HG03521 (cell line): ENCODE measurements at regions not wholly inside any gene's neighbourhood (a gene's known extent, or its start where the extent isn't known, plus 50 kb on each side); places are given as distances from the start of the nearest gene placed in this dataset.

Source experiments
- ATAC-seq: cut with Tn5 transposase; IDR thresholded peaks from one replicate; pipeline ENCODE4 v1.9.1; 2021; ENCODE audit warnings: mild to moderate bottlenecking, moderate library complexity; ENCODE audit not compliant: unreplicated experiment

- ATAC-seq = no peak
These were observed 54.5 kb downstream of the ADRA2A start for GRCh38 chr10:111131168-111131799.

- ATAC-seq = no peak
These were observed 60.2 kb downstream of the ADRA2A start for GRCh38 chr10:111137007-111137406.

- ATAC-seq = no peak
These were observed 60.8 kb downstream of the ADRA2A start for GRCh38 chr10:111137587-111137986.

- no peak for ATAC-seq
These were observed 61.7 kb downstream of the ADRA2A start for GRCh38 chr10:111138544-111138943.

GRCh38 chr10:111139567-111139966 lies 62.7 kb downstream of the ADRA2A start:
- ATAC-seq = no peak

GRCh38 chr10:111142092-111142768 lies 65.4 kb downstream of the ADRA2A start:
- ATAC-seq = no peak

- ATAC-seq = no peak
These were observed 69.3 kb downstream of the ADRA2A start for GRCh38 chr10:111146025-111146640.

- ATAC-seq = no peak
These were observed 71.2 kb downstream of the ADRA2A start for GRCh38 chr10:111148025-111148424.

- ATAC-seq = no peak
These were observed 71.6 kb downstream of the ADRA2A start for GRCh38 chr10:111148440-111148839.

- ATAC-seq = no peak
These were observed 73.9 kb downstream of the ADRA2A start for GRCh38 chr10:111150691-111151090.

- no peak for ATAC-seq
These were observed 74.9 kb downstream of the ADRA2A start for GRCh38 chr10:111151595-111152307.

- no peak for ATAC-seq
These were observed 79.9 kb downstream of the ADRA2A start for GRCh38 chr10:111156754-111157153.

GRCh38 chr10:111158595-111158994 lies 81.8 kb downstream of the ADRA2A start:
- no peak for ATAC-seq

- ATAC-seq = no peak
These were observed 84.5 kb downstream of the ADRA2A start for GRCh38 chr10:111161109-111161874.

GRCh38 chr10:111171183-111171582 lies 94.4 kb downstream of the ADRA2A start:
- no peak for ATAC-seq

GRCh38 chr10:111175787-111176186 lies 99.0 kb downstream of the ADRA2A start:
- no peak for ATAC-seq

- ATAC-seq = no peak
These were observed 100.5 kb downstream of the ADRA2A start for GRCh38 chr10:111177379-111177778.

GRCh38 chr10:111179514-111179913 lies 102.7 kb downstream of the ADRA2A start:
- no peak for ATAC-seq

GRCh38 chr10:111186358-111186757 lies 109.5 kb downstream of the ADRA2A start:
- no peak for ATAC-seq

GRCh38 chr10:111187096-111187495 lies 110.3 kb downstream of the ADRA2A start:
- no peak for ATAC-seq

- no peak for ATAC-seq
These were observed 122.8 kb downstream of the ADRA2A start for GRCh38 chr10:111199587-111199986.
